ENCODE measurements at regions not wholly inside any gene's neighbourhood (a gene's known extent, or its start where the extent isn't known, plus 50 kb on each side); places are given as distances from the start of the nearest gene placed in this dataset.

DNA sequence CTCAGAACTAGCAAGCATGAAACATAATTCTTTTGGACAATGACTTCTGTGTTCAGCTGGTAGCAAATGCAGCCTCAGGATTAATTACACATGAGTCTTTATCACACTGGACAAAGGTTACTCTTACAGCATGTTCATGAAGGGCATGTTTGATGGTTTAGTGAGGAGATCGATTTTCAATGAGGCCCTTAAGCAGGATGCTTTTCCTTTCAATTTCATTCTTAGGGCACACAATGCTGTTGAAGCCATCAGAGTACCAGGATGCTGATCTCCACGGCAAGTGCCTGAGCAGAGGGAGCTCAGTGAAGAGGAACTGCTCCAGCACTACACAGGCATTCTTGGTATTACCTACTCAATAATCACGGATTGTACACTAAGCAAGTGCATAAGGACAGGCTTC is 542.0 kb downstream of the SNAPC1 start:
- DNase-seq (ENCODE audit: low read depth), result no peak
- TF ChIP-seq, protein P1, sequence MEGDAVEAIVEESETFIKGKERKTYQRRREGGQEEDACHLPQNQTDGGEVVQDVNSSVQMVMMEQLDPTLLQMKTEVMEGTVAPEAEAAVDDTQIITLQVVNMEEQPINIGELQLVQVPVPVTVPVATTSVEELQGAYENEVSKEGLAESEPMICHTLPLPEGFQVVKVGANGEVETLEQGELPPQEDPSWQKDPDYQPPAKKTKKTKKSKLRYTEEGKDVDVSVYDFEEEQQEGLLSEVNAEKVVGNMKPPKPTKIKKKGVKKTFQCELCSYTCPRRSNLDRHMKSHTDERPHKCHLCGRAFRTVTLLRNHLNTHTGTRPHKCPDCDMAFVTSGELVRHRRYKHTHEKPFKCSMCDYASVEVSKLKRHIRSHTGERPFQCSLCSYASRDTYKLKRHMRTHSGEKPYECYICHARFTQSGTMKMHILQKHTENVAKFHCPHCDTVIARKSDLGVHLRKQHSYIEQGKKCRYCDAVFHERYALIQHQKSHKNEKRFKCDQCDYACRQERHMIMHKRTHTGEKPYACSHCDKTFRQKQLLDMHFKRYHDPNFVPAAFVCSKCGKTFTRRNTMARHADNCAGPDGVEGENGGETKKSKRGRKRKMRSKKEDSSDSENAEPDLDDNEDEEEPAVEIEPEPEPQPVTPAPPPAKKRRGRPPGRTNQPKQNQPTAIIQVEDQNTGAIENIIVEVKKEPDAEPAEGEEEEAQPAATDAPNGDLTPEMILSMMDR (IDR thresholded peaks at IDR 0.05; ENCODE audit: insufficient read depth, low read depth, low read length, missing control alignments), result no peak
- H3K4me3 ChIP-seq (ENCODE audit: low read depth, low read length), result no peak overlapping the region

DNA sequence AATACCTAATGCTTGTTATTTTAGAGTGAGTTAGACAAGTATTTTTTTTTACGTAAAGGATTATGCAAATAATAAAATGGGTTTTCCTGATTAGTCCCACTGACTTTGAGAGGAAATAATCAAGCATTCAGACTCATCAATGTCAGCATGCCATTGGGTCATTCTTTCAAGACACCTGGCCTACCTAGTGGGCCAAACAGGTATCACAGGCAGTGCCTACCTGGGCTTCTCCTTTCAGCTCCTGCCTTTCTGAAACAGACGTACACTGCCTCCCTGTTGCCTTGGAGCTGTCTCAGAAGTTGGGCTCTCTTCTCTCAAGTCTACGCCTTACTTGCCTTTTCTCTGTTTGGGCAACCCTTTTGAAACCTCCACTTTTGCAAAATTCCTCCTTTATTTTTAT is 545.6 kb downstream of the SNAPC1 start:
- TF ChIP-seq, protein P1 (IDR thresholded peaks at IDR 0.05; ENCODE audit: insufficient read depth, low read depth, low read length, missing control alignments), result no peak
- no peak for DNase-seq (ENCODE audit: low read depth)
- no peak overlapping the region for H3K4me3 ChIP-seq (ENCODE audit: low read depth, low read length)

DNA sequence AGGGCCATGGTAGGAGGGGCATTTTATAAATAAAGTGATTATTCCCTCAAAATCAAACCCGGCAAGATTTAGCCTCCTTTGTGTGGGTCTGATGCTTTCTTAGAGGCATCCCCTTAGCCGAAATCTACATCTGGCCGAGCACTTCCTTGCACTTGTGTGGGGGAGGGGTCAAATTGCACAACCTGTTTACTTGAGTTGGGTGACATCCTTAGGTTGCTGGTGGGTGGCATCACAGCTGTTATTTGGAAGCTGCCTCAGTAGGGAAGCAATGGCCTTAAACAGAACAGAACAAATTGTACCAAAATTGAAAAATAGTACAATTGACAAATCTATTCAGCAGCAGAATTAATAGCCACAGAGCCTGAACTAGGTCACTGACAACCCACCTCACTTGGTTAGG is 546.1 kb downstream of the SNAPC1 start:
- no peak for DNase-seq (ENCODE audit: low read depth)
- no peak overlapping the region for H3K4me3 ChIP-seq (ENCODE audit: low read depth, low read length)
- TF ChIP-seq, protein P1 (IDR thresholded peaks at IDR 0.05; ENCODE audit: insufficient read depth, low read depth, low read length, missing control alignments), result no peak

DNA sequence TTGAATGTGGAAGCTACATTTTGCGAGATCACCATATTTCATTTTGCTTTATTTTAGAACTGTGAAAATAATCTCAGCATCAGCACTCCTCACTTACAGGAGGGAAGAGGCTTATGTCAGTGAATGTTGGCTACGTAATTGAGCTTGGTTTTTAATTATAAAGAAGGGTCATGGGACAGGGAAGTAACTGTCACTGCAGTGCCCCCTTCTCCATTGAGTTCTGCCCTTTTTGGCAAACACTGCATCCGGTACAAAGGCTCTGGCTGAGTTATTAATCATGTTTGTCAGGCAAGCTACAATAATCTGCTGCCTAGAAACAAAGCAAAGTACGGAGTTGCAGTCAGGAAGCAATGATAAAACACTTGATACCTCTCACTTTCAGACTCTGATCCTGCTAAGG is 546.7 kb downstream of the SNAPC1 start:
- DNase-seq (ENCODE audit: low read depth), result no peak
- no peak overlapping the region for H3K4me3 ChIP-seq (ENCODE audit: low read depth, low read length)
- TF ChIP-seq, protein P1 (IDR thresholded peaks at IDR 0.05; ENCODE audit: insufficient read depth, low read depth, low read length, missing control alignments), result no peak

DNA sequence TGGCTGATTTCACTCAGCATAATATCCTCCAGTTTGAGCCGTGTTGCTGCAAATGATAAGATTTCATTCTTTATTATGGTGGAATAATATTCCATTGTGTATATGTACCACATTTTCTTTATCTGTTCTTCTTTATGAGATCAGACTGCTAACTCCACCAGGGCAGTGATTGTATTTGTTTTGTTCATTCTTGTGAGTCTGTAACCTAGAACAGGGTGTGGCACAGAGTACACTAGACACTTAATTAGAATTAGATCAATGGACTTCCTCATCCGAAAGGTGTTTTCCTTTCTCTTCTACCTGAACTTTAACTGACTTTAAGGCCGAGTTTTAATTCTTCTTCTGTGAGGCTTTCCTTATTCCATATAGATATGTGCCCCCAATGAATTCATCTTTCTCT is 551.0 kb downstream of the SNAPC1 start:
- DNase-seq (ENCODE audit: low read depth), result no peak
- TF ChIP-seq, protein P1 (IDR thresholded peaks at IDR 0.05; ENCODE audit: insufficient read depth, low read depth, low read length, missing control alignments), result no peak
- H3K4me3 ChIP-seq (ENCODE audit: low read depth, low read length), result no peak overlapping the region

DNA sequence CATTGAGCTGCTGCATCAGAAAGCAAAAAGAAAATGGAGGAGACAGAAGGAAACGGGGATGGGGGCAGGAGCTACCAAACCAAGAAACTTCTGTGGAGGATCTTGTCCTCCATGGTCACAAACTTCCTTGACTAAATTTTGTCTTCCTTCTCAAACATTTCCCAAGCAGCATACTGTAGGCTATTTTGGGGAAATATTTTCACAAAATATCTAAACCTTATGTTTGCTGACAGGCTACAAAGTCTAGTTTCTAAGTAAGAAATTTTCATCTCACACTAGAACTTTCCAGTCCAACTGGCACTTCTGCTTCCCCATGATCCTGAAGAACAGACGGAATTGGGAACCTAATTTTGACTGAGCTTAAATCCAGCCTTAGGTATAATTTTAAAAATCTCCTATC is 552.0 kb downstream of the SNAPC1 start:
- TF ChIP-seq, protein P1 (IDR thresholded peaks at IDR 0.05; ENCODE audit: insufficient read depth, low read depth, low read length, missing control alignments), result no peak
- H3K4me3 ChIP-seq (ENCODE audit: low read depth, low read length), result no peak overlapping the region
- no peak for DNase-seq (ENCODE audit: low read depth)

DNA sequence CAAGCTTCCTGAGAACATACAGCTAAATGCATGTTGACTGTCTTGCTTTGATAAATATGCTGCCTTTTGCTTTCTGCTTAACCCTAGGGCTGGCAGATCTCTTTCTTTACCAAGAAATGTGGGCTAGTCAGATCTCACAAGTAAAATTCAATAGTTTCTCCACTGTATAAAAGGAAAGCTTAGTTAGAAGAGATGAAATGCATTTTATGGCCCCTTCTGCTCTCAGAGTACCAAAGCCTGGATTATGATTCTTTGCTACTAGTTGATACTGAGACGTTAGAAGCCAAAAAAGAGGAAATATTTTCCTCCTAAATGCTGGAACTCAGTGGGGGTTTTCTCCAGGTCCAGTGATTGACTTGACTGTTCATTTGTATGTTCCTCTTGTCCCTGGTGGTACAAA is 552.7 kb downstream of the SNAPC1 start:
- DNase-seq (ENCODE audit: low read depth), result no peak
- no peak overlapping the region for H3K4me3 ChIP-seq (ENCODE audit: low read depth, low read length)

More for the DNA sequence above, 552.7 kb downstream of the SNAPC1 start:
- TF ChIP-seq, protein P1 (IDR thresholded peaks at IDR 0.05; ENCODE audit: insufficient read depth, low read depth, low read length, missing control alignments), result no peak

Measured in GM12865 (cell line).